HCT116 (cell line): ENCODE measurements at regions not wholly inside any gene's neighbourhood (a gene's known extent, or its start where the extent isn't known, plus 50 kb on each side); places are given as distances from the start of the nearest gene placed in this dataset.

Source experiments
- ATAC-seq: fragments of 200-7000 bp; cut with Tn5 transposase; 2 replicates; pipeline ENCODE4 v1.9.1; 2020; ENCODE audit warnings: mild to moderate bottlenecking, moderate library complexity
- BruUV-seq: library from RNA; stranded (reverse); fragments of 400-500 nt; replicated peaks from 2 replicates; lab custom pipeline; 2021; lab: Mats Ljungman, UMichigan
- CTCF ChIA-PET: fragments of 300-600 bp; sonication (Branson Sonifier 250); formaldehyde crosslinking; loops from one replicate; lab custom pipeline; 2021; ENCODE audit warnings: antibody characterized with exemption; lab: Charles Lee
- POLR2A ChIA-PET: fragments of 300-600, 350-600 bp; sonication (Branson Sonifier 250); formaldehyde crosslinking; loops from one replicate; lab custom pipeline; 2021; ENCODE audit warnings: antibody characterized with exemption; lab: Charles Lee
- RAD21 ChIA-PET, 2 experiments: fragments of 300-600 bp; sonication (Branson Sonifier 250); formaldehyde crosslinking; loops; one replicate each; lab custom pipeline; 2023; ENCODE audit warnings: low total read pairs in 2 of 2; ENCODE audit not compliant: uncharacterized antibody in 2 of 2, unreplicated experiment in 2 of 2, low non-redundant PET in 1 of 2; lab: Charles Lee
- DNase-seq: peaks from one replicate; pipeline ENCODE4 v3.0.0-alpha.2; 2010; ENCODE audit warnings: low read depth, low spot score
- H2AFZ ChIP-seq: fragments of 200-600 bp; shearing (Covaris generic), sonication (generic); 2 replicates; pipeline ENCODE4 v1.6.1; 2017; ENCODE audit warnings: low read depth, mixed run types, mixed read lengths, antibody characterized with exemption, low read length; ENCODE audit not compliant: poor library complexity, severe bottlenecking
- H3K27ac ChIP-seq: 2 replicates; pipeline ENCODE4 v1.5.1; 2012; ENCODE audit warnings: low read depth, low read length
- H3K27me3 ChIP-seq: fragments of 200-600 bp; sonication (generic); 2 replicates; pipeline ENCODE4 v1.6.1; 2016; ENCODE audit warnings: mixed run types, low read length, mixed read lengths; ENCODE audit not compliant: insufficient read depth
- H3K36me3 ChIP-seq, 2 experiments: fragments of 200-500 bp in 1 of 2; fragments of 200-600 bp in 1 of 2; sonication (Bioruptor generic) in 1 of 2; sonication (generic) in 1 of 2; 2 replicates each; pipeline versions ENCODE4 v1.5.1 to v1.6.1; 2014 to 2016; ENCODE audit warnings: low read length in 2 of 2, inconsistent platforms in 1 of 2, mixed read lengths in 1 of 2, mixed run types in 1 of 2; ENCODE audit not compliant: insufficient read depth in 2 of 2, control insufficient read depth in 1 of 2
- H3K4me1 ChIP-seq, 2 experiments: fragments of 200-600 bp in 1 of 2; sonication (generic) in 1 of 2; 2 replicates each; pipeline versions ENCODE4 v1.5.1 to v1.6.1; 2012 to 2017; ENCODE audit warnings: low read length in 2 of 2, inconsistent platforms in 1 of 2, mild to moderate bottlenecking in 1 of 2, mixed read lengths in 1 of 2, mixed run types in 1 of 2, moderate library complexity in 1 of 2; ENCODE audit not compliant: insufficient read depth in 2 of 2, control insufficient read depth in 1 of 2
- H3K4me2 ChIP-seq: fragments of 200-600 bp; sonication (generic); 2 replicates; pipeline ENCODE4 v1.6.1; 2017; ENCODE audit warnings: mixed run types, low read length, mixed read lengths
- H3K4me3 ChIP-seq, 2 experiments: fragments of 200-600 bp in 1 of 2; sonication (generic) in 1 of 2; replicated peaks in 1 of 2; 2 replicates each; pipeline ENCODE4 v1.5.1; 2011 to 2016; ENCODE audit warnings: low read length in 2 of 2, control low read depth in 1 of 2, low read depth in 1 of 2, mild to moderate bottlenecking in 1 of 2, mixed read lengths in 1 of 2, mixed run types in 1 of 2
- H3K79me2 ChIP-seq: fragments of 200-600 bp; sonication (generic); 2 replicates; pipeline ENCODE4 v1.6.1; 2017; ENCODE audit warnings: mild to moderate bottlenecking, mixed run types, low read length, moderate library complexity, mixed read lengths; ENCODE audit not compliant: insufficient read depth
- H3K9ac ChIP-seq: fragments of 200-600 bp; sonication (generic); 2 replicates; pipeline ENCODE4 v1.6.1; 2016; ENCODE audit warnings: low read length, mixed read lengths
- H3K9me2 ChIP-seq: fragments of 200-600 bp; sonication (generic), shearing (Covaris generic); 2 replicates; pipeline ENCODE4 v1.6.1; 2017; ENCODE audit warnings: mixed run types, mild to moderate bottlenecking, moderate library complexity; ENCODE audit not compliant: insufficient read depth
- H3K9me3 ChIP-seq, 2 experiments: fragments of 200-500 bp in 1 of 2; fragments of 200-600 bp in 1 of 2; sonication (Bioruptor generic) in 1 of 2; sonication (generic) in 1 of 2; 2 replicates each; pipeline ENCODE4 v1.6.1; 2014 to 2017; ENCODE audit warnings: low read length in 2 of 2, mixed read lengths in 2 of 2, inconsistent platforms in 1 of 2, low read depth in 1 of 2, mild to moderate bottlenecking in 1 of 2, mixed run types in 1 of 2, moderate library complexity in 1 of 2; ENCODE audit not compliant: control insufficient read depth in 1 of 2, insufficient read depth in 1 of 2
- H4K20me1 ChIP-seq: fragments of 200-600 bp; sonication (generic), shearing (Covaris generic); 2 replicates; pipeline ENCODE4 v1.6.1; 2017; ENCODE audit warnings: mixed run types, mild to moderate bottlenecking, moderate library complexity; ENCODE audit not compliant: insufficient read depth
- CBX3 ChIP-seq: IDR thresholded peaks from 2 replicates; pipeline ENCODE4 v1.6.1; 2012; ENCODE audit warnings: low read depth
- CEBPB ChIP-seq: IDR thresholded peaks from 2 replicates; pipeline ENCODE4 v1.6.1; 2012; ENCODE audit warnings: low read depth
- EGR1 ChIP-seq: IDR thresholded peaks from 2 replicates; pipeline ENCODE4 v1.6.1; 2012; ENCODE audit warnings: low read depth
- EZH2phosphoT487 ChIP-seq: fragments of 200-600 bp; IDR thresholded peaks from 2 replicates; pipeline ENCODE4 v1.6.1; 2018; ENCODE audit warnings: antibody characterized with exemption, borderline replicate concordance
- JUND ChIP-seq: IDR thresholded peaks from 2 replicates; pipeline ENCODE4 v1.6.1; 2012
- POLR2A ChIP-seq: IDR thresholded peaks from 2 replicates; pipeline ENCODE4 v1.7.0; 2011; ENCODE audit warnings: borderline replicate concordance; ENCODE audit not compliant: insufficient read depth, insufficient read length; ENCODE audit errors: extremely low read depth
- RAD21 ChIP-seq: IDR thresholded peaks from 2 replicates; pipeline ENCODE4 v1.6.1; 2012; ENCODE audit warnings: low read depth, mild to moderate bottlenecking
- SRF ChIP-seq: IDR thresholded peaks from 2 replicates; pipeline ENCODE4 v1.6.1; 2012; ENCODE audit warnings: low read depth
- TCF7L2 ChIP-seq: IDR thresholded peaks from 2 replicates; pipeline ENCODE4 v1.7.0; 2011; ENCODE audit warnings: borderline replicate concordance, inconsistent platforms; ENCODE audit not compliant: insufficient read depth, insufficient read length; ENCODE audit errors: extremely low read depth
- YY1 ChIP-seq: IDR thresholded peaks from 2 replicates; pipeline ENCODE4 v1.6.1; 2011; ENCODE audit warnings: low read length, low read depth, moderate library complexity, mild to moderate bottlenecking; ENCODE audit not compliant: insufficient replicate concordance; ENCODE audit errors: extremely low read depth
- ZNF274 ChIP-seq: fragments of 200-500 bp; sonication (Bioruptor generic); IDR thresholded peaks from 2 replicates; pipeline ENCODE4 v1.6.1; 2014; ENCODE audit warnings: mild to moderate bottlenecking, low read depth, low read length, inconsistent platforms
- intact Hi-C: fragments of 100-400 bp; cut with micrococcal nuclease; formaldehyde crosslinking; loops from 2 replicates; pipeline ENCODE4 v1.10.0; 2022
- TF ChIP-seq, protein P1 (sequence below): IDR thresholded peaks from 2 replicates; pipeline ENCODE4 v1.6.1; 2012
- TF ChIP-seq, protein P2 (sequence below), 3 experiments: fragments of 200-600 bp in 1 of 3; sonication (generic) in 1 of 3; IDR thresholded peaks in 2 of 3; conservative IDR thresholded peaks in 1 of 3; 2 replicates each; pipeline ENCODE4 v1.5.1; 2012 to 2017; ENCODE audit warnings: low read depth in 2 of 3, low read length in 2 of 3, antibody characterized with exemption in 1 of 3, borderline replicate concordance in 1 of 3, control low read depth in 1 of 3, mild to moderate bottlenecking in 1 of 3, mixed read lengths in 1 of 3, mixed run types in 1 of 3, moderate library complexity in 1 of 3; ENCODE audit not compliant: insufficient read depth in 1 of 3
- TF ChIP-seq, protein P3 (sequence below): IDR thresholded peaks from 2 replicates; pipeline ENCODE4 v1.6.1; 2012
- TF ChIP-seq, protein P4 (sequence below): IDR thresholded peaks from 2 replicates; pipeline ENCODE4 v1.6.1; 2012; ENCODE audit warnings: low read depth

DNA sequence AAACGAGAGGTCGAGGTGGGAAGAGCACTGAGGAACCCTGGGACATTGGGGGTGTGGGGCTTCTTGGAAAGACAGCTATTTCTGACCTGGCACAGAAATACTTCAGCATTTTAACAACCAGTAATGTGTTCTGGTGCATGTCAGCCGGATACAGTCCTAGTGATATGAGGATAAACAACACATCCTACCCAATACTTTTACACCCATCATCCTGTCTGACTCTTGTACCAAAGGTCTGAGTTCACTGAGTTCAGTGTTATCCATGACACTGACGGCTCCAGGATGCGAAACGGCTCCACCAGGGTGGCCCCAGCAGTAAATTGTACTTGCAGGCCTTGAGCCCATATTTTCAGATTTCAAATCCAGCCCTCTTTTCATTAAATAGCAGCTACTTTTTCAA is 65.9 kb upstream of the SH3BP4 start (continued):
- TF ChIP-seq, protein P1, sequence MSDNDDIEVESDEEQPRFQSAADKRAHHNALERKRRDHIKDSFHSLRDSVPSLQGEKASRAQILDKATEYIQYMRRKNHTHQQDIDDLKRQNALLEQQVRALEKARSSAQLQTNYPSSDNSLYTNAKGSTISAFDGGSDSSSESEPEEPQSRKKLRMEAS: no peak
- TF ChIP-seq, protein P2, sequence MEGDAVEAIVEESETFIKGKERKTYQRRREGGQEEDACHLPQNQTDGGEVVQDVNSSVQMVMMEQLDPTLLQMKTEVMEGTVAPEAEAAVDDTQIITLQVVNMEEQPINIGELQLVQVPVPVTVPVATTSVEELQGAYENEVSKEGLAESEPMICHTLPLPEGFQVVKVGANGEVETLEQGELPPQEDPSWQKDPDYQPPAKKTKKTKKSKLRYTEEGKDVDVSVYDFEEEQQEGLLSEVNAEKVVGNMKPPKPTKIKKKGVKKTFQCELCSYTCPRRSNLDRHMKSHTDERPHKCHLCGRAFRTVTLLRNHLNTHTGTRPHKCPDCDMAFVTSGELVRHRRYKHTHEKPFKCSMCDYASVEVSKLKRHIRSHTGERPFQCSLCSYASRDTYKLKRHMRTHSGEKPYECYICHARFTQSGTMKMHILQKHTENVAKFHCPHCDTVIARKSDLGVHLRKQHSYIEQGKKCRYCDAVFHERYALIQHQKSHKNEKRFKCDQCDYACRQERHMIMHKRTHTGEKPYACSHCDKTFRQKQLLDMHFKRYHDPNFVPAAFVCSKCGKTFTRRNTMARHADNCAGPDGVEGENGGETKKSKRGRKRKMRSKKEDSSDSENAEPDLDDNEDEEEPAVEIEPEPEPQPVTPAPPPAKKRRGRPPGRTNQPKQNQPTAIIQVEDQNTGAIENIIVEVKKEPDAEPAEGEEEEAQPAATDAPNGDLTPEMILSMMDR (IDR thresholded peaks at IDR 0.05 in 2 of 3, conservative IDR thresholded peaks at IDR 0.05 in 1 of 3; ENCODE audit: borderline replicate concordance in 1 of 3, insufficient read depth in 1 of 3, low read depth in 2 of 3, low read length in 2 of 3): no peak
- TF ChIP-seq, protein P3, sequence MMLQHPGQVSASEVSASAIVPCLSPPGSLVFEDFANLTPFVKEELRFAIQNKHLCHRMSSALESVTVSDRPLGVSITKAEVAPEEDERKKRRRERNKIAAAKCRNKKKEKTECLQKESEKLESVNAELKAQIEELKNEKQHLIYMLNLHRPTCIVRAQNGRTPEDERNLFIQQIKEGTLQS: no peak
- TF ChIP-seq CEBPB (no peak), TCF7L2 (no peak)

DNA sequence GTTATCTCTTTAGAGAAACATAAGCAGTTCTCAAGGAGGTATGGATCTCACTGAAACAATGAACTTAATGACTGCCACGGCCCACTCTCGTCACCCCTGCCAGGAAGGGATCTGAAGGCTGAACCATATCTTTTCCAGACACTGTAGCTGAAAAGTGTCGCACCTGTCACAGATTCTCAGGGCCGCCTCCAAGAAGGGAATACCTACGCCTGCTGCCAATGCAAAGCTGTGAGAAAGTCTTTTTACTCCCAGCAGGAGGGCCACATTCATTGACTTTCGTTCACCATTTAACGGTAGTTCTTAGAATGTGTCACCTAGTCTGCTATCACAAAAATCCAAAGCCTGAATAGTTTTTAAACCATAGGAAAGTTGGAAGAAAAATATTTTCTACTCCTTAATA is 66.7 kb upstream of the SH3BP4 start:
- POLR2A ChIA-PET: no interaction called here
- no TSS peak for BruUV-seq
- no peak for DNase-seq

More for the DNA sequence above, 66.7 kb upstream of the SH3BP4 start:
- H3K27me3 ChIP-seq: no peaks in the 10 kb centered on the region
- TF ChIP-seq EZH2phosphoT487 (no peak), SRF (no peak), RAD21 (no peak), CBX3 (no peak), EGR1 (no peak), YY1 (no peak), POLR2A (no peak), TCF7L2 (no peak), ZNF274 (no peak), CEBPB (no peak), JUND (no peak)
- TF ChIP-seq, protein P1: no peak
- TF ChIP-seq, protein P2 (IDR thresholded peaks at IDR 0.05 in 2 of 3, conservative IDR thresholded peaks at IDR 0.05 in 1 of 3; ENCODE audit: borderline replicate concordance in 1 of 3, insufficient read depth in 1 of 3, low read depth in 2 of 3, low read length in 2 of 3): no peak
- TF ChIP-seq, protein P4, sequence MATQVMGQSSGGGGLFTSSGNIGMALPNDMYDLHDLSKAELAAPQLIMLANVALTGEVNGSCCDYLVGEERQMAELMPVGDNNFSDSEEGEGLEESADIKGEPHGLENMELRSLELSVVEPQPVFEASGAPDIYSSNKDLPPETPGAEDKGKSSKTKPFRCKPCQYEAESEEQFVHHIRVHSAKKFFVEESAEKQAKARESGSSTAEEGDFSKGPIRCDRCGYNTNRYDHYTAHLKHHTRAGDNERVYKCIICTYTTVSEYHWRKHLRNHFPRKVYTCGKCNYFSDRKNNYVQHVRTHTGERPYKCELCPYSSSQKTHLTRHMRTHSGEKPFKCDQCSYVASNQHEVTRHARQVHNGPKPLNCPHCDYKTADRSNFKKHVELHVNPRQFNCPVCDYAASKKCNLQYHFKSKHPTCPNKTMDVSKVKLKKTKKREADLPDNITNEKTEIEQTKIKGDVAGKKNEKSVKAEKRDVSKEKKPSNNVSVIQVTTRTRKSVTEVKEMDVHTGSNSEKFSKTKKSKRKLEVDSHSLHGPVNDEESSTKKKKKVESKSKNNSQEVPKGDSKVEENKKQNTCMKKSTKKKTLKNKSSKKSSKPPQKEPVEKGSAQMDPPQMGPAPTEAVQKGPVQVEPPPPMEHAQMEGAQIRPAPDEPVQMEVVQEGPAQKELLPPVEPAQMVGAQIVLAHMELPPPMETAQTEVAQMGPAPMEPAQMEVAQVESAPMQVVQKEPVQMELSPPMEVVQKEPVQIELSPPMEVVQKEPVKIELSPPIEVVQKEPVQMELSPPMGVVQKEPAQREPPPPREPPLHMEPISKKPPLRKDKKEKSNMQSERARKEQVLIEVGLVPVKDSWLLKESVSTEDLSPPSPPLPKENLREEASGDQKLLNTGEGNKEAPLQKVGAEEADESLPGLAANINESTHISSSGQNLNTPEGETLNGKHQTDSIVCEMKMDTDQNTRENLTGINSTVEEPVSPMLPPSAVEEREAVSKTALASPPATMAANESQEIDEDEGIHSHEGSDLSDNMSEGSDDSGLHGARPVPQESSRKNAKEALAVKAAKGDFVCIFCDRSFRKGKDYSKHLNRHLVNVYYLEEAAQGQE: no peak
- ATAC-seq: no peak
- peaks cover 25 to 38% of the 10 kb centered on the region in 2 experiments for H3K4me1 ChIP-seq
- H3K4me2 ChIP-seq: no peak overlapping the region
- H3K27ac ChIP-seq: no peak overlapping the region
- no peaks in the 10 kb centered on the region for H3K36me3 ChIP-seq
- H3K4me3 ChIP-seq: no peak overlapping the region
- H3K79me2 ChIP-seq: no peaks in the 10 kb centered on the region
- H2AFZ ChIP-seq: no peak overlapping the region
- H3K9ac ChIP-seq: no peak overlapping the region
- CTCF ChIA-PET: no interaction called here
- H3K9me3 ChIP-seq: no peaks in the 10 kb centered on the region
- H3K9me2 ChIP-seq: no peaks in the 10 kb centered on the region
- intact Hi-C loops: loop anchor here (10.0 kb wide), 1 partner anchor 190 kb away; no protein-coding TSS in a partner anchor
- H4K20me1 ChIP-seq: no peaks in the 10 kb centered on the region
- RAD21 ChIA-PET: no interaction called here
